PC-3 (cell line): ENCODE measurements at regions not wholly inside any gene's neighbourhood (a gene's known extent, or its start where the extent isn't known, plus 50 kb on each side); places are given as distances from the start of the nearest gene placed in this dataset.

Experiments used
- ATAC-seq: fragments of 200-7000 bp; cut with Tn5 transposase; 2 replicates; pipeline ENCODE4 v1.9.1; 2020; ENCODE audit warnings: mild to moderate bottlenecking, moderate library complexity
- BruUV-seq: library from RNA; stranded (reverse); fragments of 400-500 nt; replicated peaks from 2 replicates; lab custom pipeline; 2021; lab: Mats Ljungman, UMichigan
- CTCF ChIA-PET: fragments of 300-600 bp; sonication (Branson Sonifier 250); formaldehyde crosslinking; loops from one replicate; lab custom pipeline; 2022; ENCODE audit warnings: antibody characterized with exemption; lab: Charles Lee
- POLR2A ChIA-PET: fragments of 300-600 bp; sonication (Branson Sonifier 250); formaldehyde crosslinking; loops from one replicate; lab custom pipeline; 2022; ENCODE audit warnings: antibody characterized with exemption; ENCODE audit not compliant: unreplicated experiment; lab: Charles Lee
- DNase-seq: peaks from one replicate; pipeline ENCODE4 v3.0.0-alpha.2; 2015
- H2AFZ ChIP-seq: fragments of 300-600 bp; sonication (generic); 2 replicates; pipeline ENCODE4 v1.6.0; 2016; ENCODE audit warnings: antibody characterized with exemption, low read length
- H3F3A ChIP-seq: fragments of 300-600 bp; sonication (generic); one replicate; pipeline ENCODE4 v1.6.0; 2017; ENCODE audit warnings: antibody characterized with exemption, low read length, control low read depth, mild to moderate bottlenecking; ENCODE audit not compliant: unreplicated experiment
- H3K27ac ChIP-seq: fragments of 300-600 bp; sonication (generic); 2 replicates; pipeline ENCODE4 v1.5.1; 2016; ENCODE audit warnings: mild to moderate bottlenecking, low read length
- H3K27me3 ChIP-seq: fragments of 300-600 bp; sonication (generic); 2 replicates; pipeline ENCODE4 v1.6.1; 2016; ENCODE audit warnings: low read length, mixed read lengths
- H3K36me3 ChIP-seq: fragments of 300-600 bp; sonication (generic); 2 replicates; pipeline ENCODE4 v1.6.1; 2016; ENCODE audit warnings: low read depth, mixed run types, low read length, mixed read lengths
- H3K4me1 ChIP-seq: fragments of 300-600 bp; sonication (generic); 2 replicates; pipeline ENCODE4 v1.5.1; 2016; ENCODE audit warnings: low read length; ENCODE audit not compliant: insufficient read depth
- H3K4me2 ChIP-seq: fragments of 300-600 bp; sonication (generic); 2 replicates; pipeline ENCODE4 v1.6.0; 2016; ENCODE audit warnings: low read length
- H3K4me3 ChIP-seq: fragments of 300-600 bp; sonication (generic); 2 replicates; pipeline ENCODE4 v1.5.1; 2016; ENCODE audit warnings: mild to moderate bottlenecking, low read length, mixed read lengths
- H3K79me2 ChIP-seq: fragments of 300-600 bp; sonication (generic); 2 replicates; pipeline ENCODE4 v1.6.1; 2017; ENCODE audit warnings: low read length, mixed read lengths
- H3K9ac ChIP-seq: fragments of 300-600 bp; sonication (generic); 2 replicates; pipeline ENCODE4 v1.6.0; 2016; ENCODE audit warnings: mild to moderate bottlenecking, low read length
- H3K9me2 ChIP-seq: fragments of 300-600 bp; sonication (generic); replicated peaks from 2 replicates; pipeline ENCODE4 v1.6.1; 2016; ENCODE audit warnings: mixed run types, low read length, mixed read lengths
- H3K9me3 ChIP-seq: fragments of 300-600 bp; sonication (generic); 2 replicates; pipeline ENCODE4 v1.6.1; 2016; ENCODE audit warnings: low read length, mixed read lengths
- H4K20me1 ChIP-seq: fragments of 300-600 bp; sonication (generic); 2 replicates; pipeline ENCODE4 v1.6.1; 2016; ENCODE audit warnings: low read length, mixed read lengths
- EZH2 ChIP-seq: fragments of 300-600 bp; sonication (generic); IDR thresholded peaks from one replicate; pipeline ENCODE4 v1.6.1; 2017; ENCODE audit warnings: antibody characterized with exemption, mild to moderate bottlenecking, low read length; ENCODE audit not compliant: unreplicated experiment
- EZH2phosphoT487 ChIP-seq: fragments of 300-600 bp; sonication (generic); IDR thresholded peaks from 2 replicates; pipeline ENCODE4 v1.6.1; 2018; ENCODE audit warnings: mild to moderate bottlenecking, antibody characterized with exemption, low read length, borderline replicate concordance
- intact Hi-C: fragments of 100-400 bp; cut with micrococcal nuclease; formaldehyde crosslinking; loops from 2 replicates; pipeline ENCODE4 v1.9.0; 2023
- TF ChIP-seq, protein P1 (sequence below): fragments of 300-600 bp; sonication (generic); conservative IDR thresholded peaks from 2 replicates; pipeline ENCODE4 v1.5.1; 2017; ENCODE audit warnings: antibody characterized with exemption, low read depth, mild to moderate bottlenecking, low read length

DNA sequence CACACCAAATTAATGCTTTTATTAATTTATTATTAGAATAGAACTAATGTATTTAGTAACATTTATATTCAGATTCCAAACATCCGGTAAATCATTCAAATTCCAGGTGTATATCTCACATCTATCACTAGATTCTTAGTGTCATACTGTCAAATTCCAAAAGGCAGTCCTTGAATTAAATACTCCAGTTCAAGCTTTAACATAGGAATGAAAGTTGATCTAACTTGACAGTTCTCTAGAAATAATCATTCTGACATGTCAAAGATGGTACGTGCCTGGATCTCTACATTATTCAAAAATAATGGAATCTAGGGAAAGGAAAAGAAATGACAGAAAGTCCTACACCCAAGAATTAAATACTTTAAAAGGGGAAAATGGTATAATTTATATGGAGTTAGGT lies 1161.5 kb downstream of the PCDH9 start:
- Histone ChIP-seq H3K4me3 (no peak overlapping the region), H3K9me3 (no peaks in the 10 kb centered on the region), H3F3A (no peaks in the 10 kb centered on the region), H3K27me3 (no peaks in the 10 kb centered on the region), H3K36me3 (no peaks in the 10 kb centered on the region), H4K20me1 (no peaks in the 10 kb centered on the region), H3K9ac (no peak overlapping the region), H3K9me2 (no peaks in the 10 kb centered on the region), H3K27ac (no peak overlapping the region), H3K4me1 (no peaks in the 10 kb centered on the region), H3K4me2 (no peak overlapping the region), H3K79me2 (no peaks in the 10 kb centered on the region), H2AFZ (no peak overlapping the region)
- ChIA-PET CTCF (no interaction called here), POLR2A (no interaction called here)
- no peak for ATAC-seq
- no peak for DNase-seq
- BruUV-seq = no TSS peak
- TF ChIP-seq EZH2 = no peak
- intact Hi-C loops = no loop called here

GRCh38 chr13:66048888-66049287 lies 1181.2 kb downstream of the PCDH9 start:
- CTCF ChIA-PET = no interaction called here
- H3K9me2 ChIP-seq = no peaks in the 10 kb centered on the region
- H3K4me2 ChIP-seq = no peak overlapping the region
- ATAC-seq = no peak
- no peaks in the 10 kb centered on the region for H3K27me3 ChIP-seq
- no peaks in the 10 kb centered on the region for H3K4me1 ChIP-seq
- H3K4me3 ChIP-seq = no peak overlapping the region
- H3K27ac ChIP-seq = no peak overlapping the region
- no peaks in the 10 kb centered on the region for H4K20me1 ChIP-seq
- no peaks in the 10 kb centered on the region for H3K79me2 ChIP-seq
- intact Hi-C loops = no loop called here
- no peak for DNase-seq
- TF ChIP-seq EZH2 = no peak
- TF ChIP-seq, protein P1, sequence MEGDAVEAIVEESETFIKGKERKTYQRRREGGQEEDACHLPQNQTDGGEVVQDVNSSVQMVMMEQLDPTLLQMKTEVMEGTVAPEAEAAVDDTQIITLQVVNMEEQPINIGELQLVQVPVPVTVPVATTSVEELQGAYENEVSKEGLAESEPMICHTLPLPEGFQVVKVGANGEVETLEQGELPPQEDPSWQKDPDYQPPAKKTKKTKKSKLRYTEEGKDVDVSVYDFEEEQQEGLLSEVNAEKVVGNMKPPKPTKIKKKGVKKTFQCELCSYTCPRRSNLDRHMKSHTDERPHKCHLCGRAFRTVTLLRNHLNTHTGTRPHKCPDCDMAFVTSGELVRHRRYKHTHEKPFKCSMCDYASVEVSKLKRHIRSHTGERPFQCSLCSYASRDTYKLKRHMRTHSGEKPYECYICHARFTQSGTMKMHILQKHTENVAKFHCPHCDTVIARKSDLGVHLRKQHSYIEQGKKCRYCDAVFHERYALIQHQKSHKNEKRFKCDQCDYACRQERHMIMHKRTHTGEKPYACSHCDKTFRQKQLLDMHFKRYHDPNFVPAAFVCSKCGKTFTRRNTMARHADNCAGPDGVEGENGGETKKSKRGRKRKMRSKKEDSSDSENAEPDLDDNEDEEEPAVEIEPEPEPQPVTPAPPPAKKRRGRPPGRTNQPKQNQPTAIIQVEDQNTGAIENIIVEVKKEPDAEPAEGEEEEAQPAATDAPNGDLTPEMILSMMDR = no peak
- TF ChIP-seq EZH2phosphoT487 = no peak
- BruUV-seq = no TSS peak
- H3K36me3 ChIP-seq = no peaks in the 10 kb centered on the region
- H3K9me3 ChIP-seq = no peaks in the 10 kb centered on the region
- no peak overlapping the region for H2AFZ ChIP-seq
- H3K9ac ChIP-seq = no peak overlapping the region
- POLR2A ChIA-PET = no interaction called here
- H3F3A ChIP-seq = no peaks in the 10 kb centered on the region

- no peaks in the 10 kb centered on the region for H3F3A ChIP-seq
- CTCF ChIA-PET = no interaction called here
- H3K9me3 ChIP-seq = no peaks in the 10 kb centered on the region
- H4K20me1 ChIP-seq = no peaks in the 10 kb centered on the region
- no peaks in the 10 kb centered on the region for H3K36me3 ChIP-seq
- H3K4me1 ChIP-seq = no peaks in the 10 kb centered on the region
- no peaks in the 10 kb centered on the region for H3K9me2 ChIP-seq
- no peak overlapping the region for H3K4me3 ChIP-seq
- TF ChIP-seq EZH2 (no peak), EZH2phosphoT487 (no peak)
- TF ChIP-seq, protein P1 = no peak
- H2AFZ ChIP-seq = no peak overlapping the region
- BruUV-seq = no TSS peak
- ATAC-seq = no peak
- no peak for DNase-seq
- H3K79me2 ChIP-seq = no peaks in the 10 kb centered on the region
- H3K27ac ChIP-seq = no peak overlapping the region
- intact Hi-C loops = no loop called here
- no peak overlapping the region for H3K4me2 ChIP-seq
- no peaks in the 10 kb centered on the region for H3K27me3 ChIP-seq
- POLR2A ChIA-PET = no interaction called here
- no peak overlapping the region for H3K9ac ChIP-seq
Observed at GRCh38 chr13:66040506-66040905, 1189.6 kb downstream of the PCDH9 start.
